GM21381 (cell line): ENCODE measurements at regions not wholly inside any gene's neighbourhood (a gene's known extent, or its start where the extent isn't known, plus 50 kb on each side); places are given as distances from the start of the nearest gene placed in this dataset.
"Not testable (repeated sequence)": the region's sequence is repeated elsewhere in the genome, so short reads cannot be mapped to it uniquely, and the experiment has no call there.

Source experiments
- ATAC-seq: cut with Tn5 transposase; IDR thresholded peaks from one replicate; pipeline ENCODE4 v1.9.1; 2021; ENCODE audit warnings: mild to moderate bottlenecking, moderate library complexity; ENCODE audit not compliant: unreplicated experiment

- no peak for ATAC-seq
Observed at GRCh38 chr5:69000949-69001348, 92.9 kb upstream of the SLC30A5 start.

- no peak for ATAC-seq
Observed at GRCh38 chr5:69001627-69002026, 92.2 kb upstream of the SLC30A5 start.

GRCh38 chr5:69004127-69004526 is 89.7 kb upstream of the SLC30A5 start:
- ATAC-seq = no peak

GRCh38 chr5:69004676-69005075 is 89.1 kb upstream of the SLC30A5 start:
- no peak for ATAC-seq

GRCh38 chr5:69006030-69006429 is 87.8 kb upstream of the SLC30A5 start:
- ATAC-seq = no peak

GRCh38 chr5:69007163-69007562 is 86.7 kb upstream of the SLC30A5 start:
- no peak for ATAC-seq

GRCh38 chr5:69007726-69008368 is 86.0 kb upstream of the SLC30A5 start:
- peak; percentile 65 for ATAC-seq

- ATAC-seq = no peak
Observed at GRCh38 chr5:69010476-69010875, 83.3 kb upstream of the SLC30A5 start.

GRCh38 chr5:69011910-69012309 is 81.9 kb upstream of the SLC30A5 start:
- no peak for ATAC-seq

GRCh38 chr5:69013481-69013880 is 80.3 kb upstream of the SLC30A5 start:
- ATAC-seq = no peak

GRCh38 chr5:69014007-69014406 is 79.8 kb upstream of the SLC30A5 start:
- ATAC-seq = not testable (repeated sequence)

GRCh38 chr5:69019668-69020375 is 74.0 kb upstream of the SLC30A5 start:
- no peak for ATAC-seq

- ATAC-seq = no peak
Observed at GRCh38 chr5:69024241-69024651, 69.6 kb upstream of the SLC30A5 start.

GRCh38 chr5:69029292-69029691 is 64.5 kb upstream of the SLC30A5 start:
- no peak for ATAC-seq

GRCh38 chr5:69030358-69031062 is 63.3 kb upstream of the SLC30A5 start:
- ATAC-seq = no peak

- ATAC-seq = no peak
Observed at GRCh38 chr5:69032009-69032408, 61.8 kb upstream of the SLC30A5 start.

GRCh38 chr5:69033690-69034089 is 60.1 kb upstream of the SLC30A5 start:
- ATAC-seq = no peak

- ATAC-seq = no peak
Observed at GRCh38 chr5:69034898-69035297, 58.9 kb upstream of the SLC30A5 start.

GRCh38 chr5:69035665-69036064 is 58.1 kb upstream of the SLC30A5 start:
- no peak for ATAC-seq

- ATAC-seq = no peak
Observed at GRCh38 chr5:69038539-69038938, 55.3 kb upstream of the SLC30A5 start.

GRCh38 chr5:69039829-69040228 is 54.0 kb upstream of the SLC30A5 start:
- no peak for ATAC-seq

GRCh38 chr5:69042500-69042899 is 51.3 kb upstream of the SLC30A5 start:
- ATAC-seq = peak; percentile 12
